IMR-90 (cell line): ENCODE measurements at regions not wholly inside any gene's neighbourhood (a gene's known extent, or its start where the extent isn't known, plus 50 kb on each side); places are given as distances from the start of the nearest gene placed in this dataset.

Source experiments
- CEBPB ChIP-seq: IDR thresholded peaks from 2 replicates; pipeline ENCODE4 v1.6.1; 2012; ENCODE audit warnings: low read depth, low read length, improper control_type of control experiment
- RAD21 ChIP-seq: IDR thresholded peaks from 2 replicates; pipeline ENCODE4 v1.6.1; 2012; ENCODE audit warnings: low read length, improper control_type of control experiment
- TF ChIP-seq, protein P1 (sequence below): conservative IDR thresholded peaks from 2 replicates; pipeline ENCODE4 v1.5.1; 2012; ENCODE audit warnings: mild to moderate bottlenecking, low read depth, low read length, improper control_type of control experiment

DNA sequence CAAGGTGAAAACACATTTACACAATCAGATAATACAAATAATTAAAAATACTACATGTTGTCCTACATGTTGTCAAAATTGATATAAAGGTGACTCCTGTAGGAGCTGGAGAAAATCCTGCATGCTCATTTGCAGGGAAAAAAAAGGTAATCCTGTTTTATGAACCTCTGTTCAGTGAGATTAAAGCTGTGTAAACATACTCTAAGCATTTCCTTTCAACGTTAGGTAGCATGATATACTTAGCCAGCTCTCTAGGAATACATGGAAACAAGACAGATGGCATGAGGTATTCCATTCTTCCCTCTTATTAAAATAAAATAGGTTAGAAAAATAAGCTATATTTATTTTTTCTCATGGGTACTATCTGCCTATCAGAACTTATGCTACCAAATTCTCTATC, 635.7 kb upstream of the FLRT2 start:
- TF ChIP-seq RAD21 (no peak), CEBPB (no peak)
- TF ChIP-seq, protein P1, sequence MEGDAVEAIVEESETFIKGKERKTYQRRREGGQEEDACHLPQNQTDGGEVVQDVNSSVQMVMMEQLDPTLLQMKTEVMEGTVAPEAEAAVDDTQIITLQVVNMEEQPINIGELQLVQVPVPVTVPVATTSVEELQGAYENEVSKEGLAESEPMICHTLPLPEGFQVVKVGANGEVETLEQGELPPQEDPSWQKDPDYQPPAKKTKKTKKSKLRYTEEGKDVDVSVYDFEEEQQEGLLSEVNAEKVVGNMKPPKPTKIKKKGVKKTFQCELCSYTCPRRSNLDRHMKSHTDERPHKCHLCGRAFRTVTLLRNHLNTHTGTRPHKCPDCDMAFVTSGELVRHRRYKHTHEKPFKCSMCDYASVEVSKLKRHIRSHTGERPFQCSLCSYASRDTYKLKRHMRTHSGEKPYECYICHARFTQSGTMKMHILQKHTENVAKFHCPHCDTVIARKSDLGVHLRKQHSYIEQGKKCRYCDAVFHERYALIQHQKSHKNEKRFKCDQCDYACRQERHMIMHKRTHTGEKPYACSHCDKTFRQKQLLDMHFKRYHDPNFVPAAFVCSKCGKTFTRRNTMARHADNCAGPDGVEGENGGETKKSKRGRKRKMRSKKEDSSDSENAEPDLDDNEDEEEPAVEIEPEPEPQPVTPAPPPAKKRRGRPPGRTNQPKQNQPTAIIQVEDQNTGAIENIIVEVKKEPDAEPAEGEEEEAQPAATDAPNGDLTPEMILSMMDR, result no peak
